Smooth muscle cell (in vitro differentiated cells): ENCODE measurements at regions not wholly inside any gene's neighbourhood (a gene's known extent, or its start where the extent isn't known, plus 50 kb on each side); places are given as distances from the start of the nearest gene placed in this dataset.
"Not testable (repeated sequence)": the region's sequence is repeated elsewhere in the genome, so short reads cannot be mapped to it uniquely, and the experiment has no call there.

Source experiments
- DNase-seq: peaks from one replicate; lab custom pipeline; 2025; ENCODE audit not compliant: unreplicated experiment; lab: John Stamatoyannopoulos, UW
- H2AFZ ChIP-seq: fragments of 200-600 bp; sonication (generic); 2 replicates; pipeline ENCODE4 v1.6.0; 2016; ENCODE audit warnings: antibody characterized with exemption, low read depth, mild to moderate bottlenecking
- H3F3A ChIP-seq: fragments of 200-600 bp; sonication (generic); 2 replicates; pipeline ENCODE4 v1.6.0; 2017; ENCODE audit warnings: antibody characterized with exemption, low read depth
- H3K27ac ChIP-seq: fragments of 200-600 bp; sonication (generic); 2 replicates; pipeline ENCODE4 v1.5.1; 2016; ENCODE audit warnings: low read depth, mild to moderate bottlenecking
- H3K27me3 ChIP-seq: fragments of 200-600 bp; sonication (generic); 2 replicates; pipeline ENCODE4 v1.6.1; 2016; ENCODE audit warnings: low read depth, mild to moderate bottlenecking
- H3K36me3 ChIP-seq: fragments of 200-600 bp; sonication (generic); 2 replicates; pipeline ENCODE4 v1.5.1; 2016; ENCODE audit warnings: low read depth
- H3K4me1 ChIP-seq: fragments of 200-600 bp; sonication (generic); 2 replicates; pipeline ENCODE4 v1.5.1; 2016; ENCODE audit warnings: low read depth
- H3K4me2 ChIP-seq: fragments of 200-600 bp; sonication (generic); 2 replicates; pipeline ENCODE4 v1.6.0; 2016; ENCODE audit warnings: mild to moderate bottlenecking
- H3K4me3 ChIP-seq: fragments of 200-600 bp; sonication (generic); 2 replicates; pipeline ENCODE4 v1.5.1; 2016; ENCODE audit warnings: mild to moderate bottlenecking
- H3K79me2 ChIP-seq: fragments of 200-600 bp; sonication (generic); 2 replicates; pipeline ENCODE4 v1.6.0; 2016; ENCODE audit warnings: low read depth, mild to moderate bottlenecking
- H3K9ac ChIP-seq: fragments of 200-600 bp; sonication (generic); 2 replicates; pipeline ENCODE4 v1.6.0; 2016; ENCODE audit warnings: low read depth
- H3K9me3 ChIP-seq: fragments of 200-600 bp; sonication (generic); replicated peaks from 2 replicates; pipeline ENCODE4 v1.5.1; 2016; ENCODE audit warnings: low read depth
- H4K20me1 ChIP-seq: fragments of 200-600 bp; sonication (generic); 2 replicates; pipeline ENCODE4 v1.6.0; 2016; ENCODE audit warnings: low read depth
- CTCF ChIP-seq: fragments of 200-600 bp; sonication (generic); IDR thresholded peaks from 2 replicates; pipeline ENCODE4 v1.5.1; 2017; ENCODE audit warnings: borderline replicate concordance, mild to moderate bottlenecking, antibody characterized with exemption; ENCODE audit not compliant: insufficient read depth, poor library complexity, severe bottlenecking
- WGBS: methylation state at CpG from one replicate; pipeline ENCODE4 v1.1.7; 2016; ENCODE audit warnings: low lambda C conversion rate; 5-methylcytosine and 5-hydroxymethylcytosine counted together

DNA sequence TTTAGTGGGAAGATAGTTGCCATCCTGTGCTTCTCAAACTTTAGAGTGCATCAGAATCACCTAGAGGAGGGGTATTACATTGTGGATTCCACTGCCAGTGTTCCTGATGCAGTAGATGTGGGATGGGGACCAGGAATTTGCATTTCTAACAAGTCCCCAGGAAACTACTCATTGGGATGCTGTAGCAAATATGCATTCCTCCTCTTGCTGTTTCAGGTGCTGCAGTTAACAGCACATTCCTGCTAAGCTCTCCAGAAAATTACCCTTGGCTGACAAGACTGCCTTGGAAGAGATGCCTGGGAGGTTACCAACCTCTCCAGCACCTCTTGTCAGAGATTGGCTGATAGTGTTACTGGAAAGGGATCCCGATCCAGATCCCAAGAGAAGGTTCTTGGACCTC is 270.5 kb downstream of the OSTF1 start:
- H3K4me3 ChIP-seq = no peak overlapping the region
- DNase-seq = no peak
- H2AFZ ChIP-seq = no peak overlapping the region
- H3K9me3 ChIP-seq = peaks cover 2% of the 10 kb centered on the region
- H3K36me3 ChIP-seq = no peaks in the 10 kb centered on the region
- H3K79me2 ChIP-seq = no peaks in the 10 kb centered on the region
- H3K27ac ChIP-seq = no peak overlapping the region
- no peaks in the 10 kb centered on the region for H3F3A ChIP-seq
- H3K4me2 ChIP-seq = no peak overlapping the region
- no peak for TF ChIP-seq CTCF
- no peaks in the 10 kb centered on the region for H4K20me1 ChIP-seq
- H3K27me3 ChIP-seq = no peaks in the 10 kb centered on the region
- no peak overlapping the region for H3K9ac ChIP-seq
- H3K4me1 ChIP-seq = no peaks in the 10 kb centered on the region
- WGBS = 61% methylated on average over 1 of the region's 1 CpG

GRCh38 chr9:75359638-75360037 is 271.3 kb downstream of the OSTF1 start:
- Histone ChIP-seq H3K4me2 (no peak overlapping the region), H4K20me1 (no peaks in the 10 kb centered on the region), H3K79me2 (no peaks in the 10 kb centered on the region), H3K27me3 (no peaks in the 10 kb centered on the region), H3K4me3 (no peak overlapping the region), H3K36me3 (no peaks in the 10 kb centered on the region), H2AFZ (no peak overlapping the region), H3K9me3 (peaks cover 4% of the 10 kb centered on the region), H3K27ac (no peak overlapping the region), H3K9ac (no peak overlapping the region), H3K4me1 (no peaks in the 10 kb centered on the region), H3F3A (no peaks in the 10 kb centered on the region)
- 81% methylated on average over 3 of the region's 3 CpGs for WGBS
- TF ChIP-seq CTCF = no peak
- DNase-seq = no peak

- no peak overlapping the region for H3K4me3 ChIP-seq
- H3K4me1 ChIP-seq = no peaks in the 10 kb centered on the region
- no peaks in the 10 kb centered on the region for H3F3A ChIP-seq
- H3K27ac ChIP-seq = no peak overlapping the region
- no peak for DNase-seq
- H3K79me2 ChIP-seq = no peaks in the 10 kb centered on the region
- WGBS = 75% methylated on average over 3 of the region's 3 CpGs
- no peaks in the 10 kb centered on the region for H4K20me1 ChIP-seq
- H3K9me3 ChIP-seq = peaks cover 4% of the 10 kb centered on the region
- H3K27me3 ChIP-seq = no peaks in the 10 kb centered on the region
- no peak overlapping the region for H3K4me2 ChIP-seq
- H2AFZ ChIP-seq = no peak overlapping the region
- no peak for TF ChIP-seq CTCF
- H3K36me3 ChIP-seq = no peaks in the 10 kb centered on the region
- no peak overlapping the region for H3K9ac ChIP-seq
Measured at GRCh38 chr9:75360252-75360651, 271.9 kb downstream of the OSTF1 start.

DNA sequence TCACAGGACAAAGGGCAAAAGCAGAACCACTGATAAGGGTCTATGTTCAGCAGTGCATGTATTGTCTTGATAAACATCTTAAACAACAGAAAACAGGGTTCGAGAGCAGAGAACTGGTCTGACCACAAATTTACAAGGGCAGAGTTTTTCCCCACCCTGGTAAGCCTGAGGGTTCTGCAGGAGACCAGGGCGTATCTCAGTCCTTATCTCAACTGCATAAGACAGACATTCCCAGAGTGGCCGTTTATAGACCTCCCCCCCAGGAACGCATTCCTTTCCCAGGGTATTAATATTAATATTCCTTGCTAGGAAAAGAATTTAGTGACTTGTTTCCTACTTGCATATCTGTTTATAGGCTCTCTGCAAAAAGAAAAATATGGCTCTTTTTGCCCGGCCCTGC is 274.1 kb downstream of the OSTF1 start:
- not testable (repeated sequence) for H3K27ac ChIP-seq, H3K79me2 ChIP-seq, H4K20me1 ChIP-seq, H3K4me3 ChIP-seq, H3K4me2 ChIP-seq, H3K4me1 ChIP-seq, H2AFZ ChIP-seq, H3K9ac ChIP-seq, H3K9me3 ChIP-seq, H3F3A ChIP-seq, H3K27me3 ChIP-seq, DNase-seq, H3K36me3 ChIP-seq
- WGBS = 88% methylated on average over 5 of the region's 5 CpGs
